ENCODE measurements at regions not wholly inside any gene's neighbourhood (a gene's known extent, or its start where the extent isn't known, plus 50 kb on each side); places are given as distances from the start of the nearest gene placed in this dataset.

DNA sequence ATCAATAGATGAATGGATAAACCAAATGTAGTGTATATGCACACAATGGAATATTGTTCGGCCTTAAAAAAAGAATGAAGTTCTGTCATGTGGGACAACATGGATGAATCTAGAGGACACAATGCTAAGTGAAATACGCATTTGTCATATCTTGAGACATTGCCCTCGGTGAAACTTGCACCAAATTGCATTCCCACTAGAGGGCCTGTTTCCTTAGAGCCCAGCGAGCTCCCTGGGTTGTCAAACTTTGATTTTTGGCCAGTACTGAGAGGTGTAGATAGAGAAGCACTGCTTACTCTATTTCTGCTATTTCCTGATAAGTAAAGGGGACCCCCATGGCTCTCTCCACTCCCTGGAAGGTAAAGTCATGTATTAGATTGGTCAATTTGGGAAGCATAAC, 157.1 kb downstream of the GPAM start:
- TF ChIP-seq, protein P1, sequence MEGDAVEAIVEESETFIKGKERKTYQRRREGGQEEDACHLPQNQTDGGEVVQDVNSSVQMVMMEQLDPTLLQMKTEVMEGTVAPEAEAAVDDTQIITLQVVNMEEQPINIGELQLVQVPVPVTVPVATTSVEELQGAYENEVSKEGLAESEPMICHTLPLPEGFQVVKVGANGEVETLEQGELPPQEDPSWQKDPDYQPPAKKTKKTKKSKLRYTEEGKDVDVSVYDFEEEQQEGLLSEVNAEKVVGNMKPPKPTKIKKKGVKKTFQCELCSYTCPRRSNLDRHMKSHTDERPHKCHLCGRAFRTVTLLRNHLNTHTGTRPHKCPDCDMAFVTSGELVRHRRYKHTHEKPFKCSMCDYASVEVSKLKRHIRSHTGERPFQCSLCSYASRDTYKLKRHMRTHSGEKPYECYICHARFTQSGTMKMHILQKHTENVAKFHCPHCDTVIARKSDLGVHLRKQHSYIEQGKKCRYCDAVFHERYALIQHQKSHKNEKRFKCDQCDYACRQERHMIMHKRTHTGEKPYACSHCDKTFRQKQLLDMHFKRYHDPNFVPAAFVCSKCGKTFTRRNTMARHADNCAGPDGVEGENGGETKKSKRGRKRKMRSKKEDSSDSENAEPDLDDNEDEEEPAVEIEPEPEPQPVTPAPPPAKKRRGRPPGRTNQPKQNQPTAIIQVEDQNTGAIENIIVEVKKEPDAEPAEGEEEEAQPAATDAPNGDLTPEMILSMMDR (conservative IDR thresholded peaks at IDR 0.05; ENCODE audit: low read depth in 2 of 2): peak; percentile 58 to 70
- TF ChIP-seq EZH2 (IDR thresholded peaks at IDR 0.05; ENCODE audit: low read depth, unreplicated experiment) (no peak), EZH2phosphoT487 (IDR thresholded peaks at IDR 0.05; ENCODE audit: unreplicated experiment) (no peak), POLR2AphosphoS5 (IDR thresholded peaks at IDR 0.05; ENCODE audit: low read depth) (no peak), JUNB (IDR thresholded peaks at IDR 0.05; ENCODE audit: unreplicated experiment) (no peak), CREB1 (CRISPR knock-in tag; IDR thresholded peaks at IDR 0.05; ENCODE audit: low read depth) (no peak), NANOG (IDR thresholded peaks at IDR 0.05; ENCODE audit: borderline replicate concordance) (no peak), ZNF331 (CRISPR knock-in tag; IDR thresholded peaks at IDR 0.05; ENCODE audit: low read depth) (no peak)
- TF ChIP-seq, protein P2, sequence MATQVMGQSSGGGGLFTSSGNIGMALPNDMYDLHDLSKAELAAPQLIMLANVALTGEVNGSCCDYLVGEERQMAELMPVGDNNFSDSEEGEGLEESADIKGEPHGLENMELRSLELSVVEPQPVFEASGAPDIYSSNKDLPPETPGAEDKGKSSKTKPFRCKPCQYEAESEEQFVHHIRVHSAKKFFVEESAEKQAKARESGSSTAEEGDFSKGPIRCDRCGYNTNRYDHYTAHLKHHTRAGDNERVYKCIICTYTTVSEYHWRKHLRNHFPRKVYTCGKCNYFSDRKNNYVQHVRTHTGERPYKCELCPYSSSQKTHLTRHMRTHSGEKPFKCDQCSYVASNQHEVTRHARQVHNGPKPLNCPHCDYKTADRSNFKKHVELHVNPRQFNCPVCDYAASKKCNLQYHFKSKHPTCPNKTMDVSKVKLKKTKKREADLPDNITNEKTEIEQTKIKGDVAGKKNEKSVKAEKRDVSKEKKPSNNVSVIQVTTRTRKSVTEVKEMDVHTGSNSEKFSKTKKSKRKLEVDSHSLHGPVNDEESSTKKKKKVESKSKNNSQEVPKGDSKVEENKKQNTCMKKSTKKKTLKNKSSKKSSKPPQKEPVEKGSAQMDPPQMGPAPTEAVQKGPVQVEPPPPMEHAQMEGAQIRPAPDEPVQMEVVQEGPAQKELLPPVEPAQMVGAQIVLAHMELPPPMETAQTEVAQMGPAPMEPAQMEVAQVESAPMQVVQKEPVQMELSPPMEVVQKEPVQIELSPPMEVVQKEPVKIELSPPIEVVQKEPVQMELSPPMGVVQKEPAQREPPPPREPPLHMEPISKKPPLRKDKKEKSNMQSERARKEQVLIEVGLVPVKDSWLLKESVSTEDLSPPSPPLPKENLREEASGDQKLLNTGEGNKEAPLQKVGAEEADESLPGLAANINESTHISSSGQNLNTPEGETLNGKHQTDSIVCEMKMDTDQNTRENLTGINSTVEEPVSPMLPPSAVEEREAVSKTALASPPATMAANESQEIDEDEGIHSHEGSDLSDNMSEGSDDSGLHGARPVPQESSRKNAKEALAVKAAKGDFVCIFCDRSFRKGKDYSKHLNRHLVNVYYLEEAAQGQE (IDR thresholded peaks at IDR 0.05; ENCODE audit: unreplicated experiment): no peak
- TF ChIP-seq, protein P3, sequence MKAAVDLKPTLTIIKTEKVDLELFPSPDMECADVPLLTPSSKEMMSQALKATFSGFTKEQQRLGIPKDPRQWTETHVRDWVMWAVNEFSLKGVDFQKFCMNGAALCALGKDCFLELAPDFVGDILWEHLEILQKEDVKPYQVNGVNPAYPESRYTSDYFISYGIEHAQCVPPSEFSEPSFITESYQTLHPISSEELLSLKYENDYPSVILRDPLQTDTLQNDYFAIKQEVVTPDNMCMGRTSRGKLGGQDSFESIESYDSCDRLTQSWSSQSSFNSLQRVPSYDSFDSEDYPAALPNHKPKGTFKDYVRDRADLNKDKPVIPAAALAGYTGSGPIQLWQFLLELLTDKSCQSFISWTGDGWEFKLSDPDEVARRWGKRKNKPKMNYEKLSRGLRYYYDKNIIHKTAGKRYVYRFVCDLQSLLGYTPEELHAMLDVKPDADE (IDR thresholded peaks at IDR 0.05): no peak
